WTC11 (cell line): ENCODE measurements at regions not wholly inside any gene's neighbourhood (a gene's known extent, or its start where the extent isn't known, plus 50 kb on each side); places are given as distances from the start of the nearest gene placed in this dataset.

Source experiments
- ATAC-seq: fragments of 200-7000 bp; cut with Tn5 transposase; 2 replicates; pipeline ENCODE4 v1.10.0; 2021; ENCODE audit warnings: mild to moderate bottlenecking, moderate library complexity
- CTCF ChIA-PET: fragments of 300-600 bp; sonication (Branson Sonifier 250); formaldehyde crosslinking; loops from one replicate; lab custom pipeline; 2021; ENCODE audit warnings: antibody characterized with exemption; lab: Charles Lee
- POLR2A ChIA-PET: fragments of 350-600 bp; sonication (Branson Sonifier 250); formaldehyde crosslinking; loops from one replicate; lab custom pipeline; 2021; ENCODE audit warnings: antibody characterized with exemption; lab: Charles Lee
- DNase-seq: peaks from one replicate; pipeline ENCODE4 v3.0.0; 2021; ENCODE audit warnings: low spot score
- H3K27ac Mint-ChIP-seq: 2 replicates; pipeline ENCODE4 v1.8.0; 2021; ENCODE audit warnings: mixed read lengths
- H3K27me3 Mint-ChIP-seq: 2 replicates; pipeline ENCODE4 v1.8.0; 2021; ENCODE audit warnings: low read depth, mild to moderate bottlenecking, moderate library complexity, mixed read lengths
- H3K36me3 Mint-ChIP-seq: 2 replicates; pipeline ENCODE4 v1.8.0; 2021; ENCODE audit warnings: mixed read lengths
- H3K4me1 Mint-ChIP-seq: 2 replicates; pipeline ENCODE4 v1.8.0; 2022; ENCODE audit warnings: mixed read lengths
- H3K4me3 Mint-ChIP-seq: 2 replicates; pipeline ENCODE4 v1.8.0; 2021; ENCODE audit warnings: mild to moderate bottlenecking, moderate library complexity, mixed read lengths
- H3K9me3 Mint-ChIP-seq: 2 replicates; pipeline ENCODE4 v1.8.0; 2021; ENCODE audit warnings: mixed read lengths
- CBFB ChIP-seq: sonication (generic); formaldehyde crosslinking; IDR thresholded peaks from 2 replicates; pipeline ENCODE4 v1.8.1; 2022; ENCODE audit warnings: mild to moderate bottlenecking, low read depth, missing genetic modification reagents
- CREM ChIP-seq: sonication (generic); formaldehyde crosslinking; IDR thresholded peaks from 2 replicates; pipeline ENCODE4 v1.8.1; 2022; ENCODE audit warnings: mild to moderate bottlenecking, missing genetic modification reagents, moderate library complexity
- EMX1 ChIP-seq: fragments of 250-450 bp; sonication (Bioruptor Pico); IDR thresholded peaks from 2 replicates; pipeline ENCODE4 v1.8.0; 2021; ENCODE audit warnings: mild to moderate bottlenecking
- ESRRA ChIP-seq: sonication (generic); formaldehyde crosslinking; IDR thresholded peaks from 2 replicates; pipeline ENCODE4 v1.8.1; 2022; ENCODE audit warnings: mild to moderate bottlenecking, missing genetic modification reagents, borderline replicate concordance
- FOXJ3 ChIP-seq: sonication (generic); formaldehyde crosslinking; IDR thresholded peaks from 2 replicates; pipeline ENCODE4 v1.9.0; 2021; ENCODE audit warnings: missing genetic modification reagents, mild to moderate bottlenecking, borderline replicate concordance
- GABPB1 ChIP-seq: sonication (generic); formaldehyde crosslinking; IDR thresholded peaks from 2 replicates; pipeline ENCODE4 v1.8.1; 2023; ENCODE audit warnings: mild to moderate bottlenecking, missing genetic modification reagents
- JUN ChIP-seq: sonication (generic); formaldehyde crosslinking; IDR thresholded peaks from 2 replicates; pipeline ENCODE4 v1.8.0; 2023; ENCODE audit warnings: mild to moderate bottlenecking, missing genetic modification reagents
- MXD4 ChIP-seq: fragments of 250-450 bp; sonication (Bioruptor Pico); IDR thresholded peaks from 2 replicates; pipeline ENCODE4 v1.8.0; 2021; ENCODE audit warnings: mild to moderate bottlenecking, moderate library complexity, borderline replicate concordance
- NFATC4 ChIP-seq: fragments of 250-450 bp; sonication (Bioruptor Pico); IDR thresholded peaks from 2 replicates; pipeline ENCODE4 v1.9.0; 2021; ENCODE audit warnings: mild to moderate bottlenecking
- NR1H2 ChIP-seq: sonication (generic); formaldehyde crosslinking; IDR thresholded peaks from 2 replicates; pipeline ENCODE4 v1.9.0; 2021; ENCODE audit warnings: mild to moderate bottlenecking, moderate library complexity, missing genetic modification reagents
- NR2C2 ChIP-seq: sonication (generic); formaldehyde crosslinking; IDR thresholded peaks from 2 replicates; pipeline ENCODE4 v1.8.0; 2022; ENCODE audit warnings: mild to moderate bottlenecking, missing genetic modification reagents
- PRRX2 ChIP-seq: fragments of 250-450 bp; sonication (Bioruptor Pico); IDR thresholded peaks from 2 replicates; pipeline ENCODE4 v1.8.0; 2021; ENCODE audit warnings: mild to moderate bottlenecking
- SP1 ChIP-seq: sonication (generic); formaldehyde crosslinking; conservative IDR thresholded peaks from 2 replicates; pipeline ENCODE4 v1.8.1; 2022; ENCODE audit warnings: missing genetic modification reagents
- TEAD1 ChIP-seq: sonication (generic); formaldehyde crosslinking; IDR thresholded peaks from 2 replicates; pipeline ENCODE4 v1.8.0; 2022; ENCODE audit warnings: mild to moderate bottlenecking, missing genetic modification reagents
- TEAD4 ChIP-seq: sonication (generic); formaldehyde crosslinking; IDR thresholded peaks from 2 replicates; pipeline ENCODE4 v1.8.0; 2022; ENCODE audit warnings: mild to moderate bottlenecking, missing genetic modification reagents
- TP53 ChIP-seq: sonication (generic); formaldehyde crosslinking; IDR thresholded peaks from 2 replicates; pipeline ENCODE4 v1.8.1; 2023; ENCODE audit warnings: mild to moderate bottlenecking, missing genetic modification reagents
- ZNF121 ChIP-seq: sonication (generic); formaldehyde crosslinking; IDR thresholded peaks from 2 replicates; pipeline ENCODE4 v1.8.0; 2023; ENCODE audit warnings: missing genetic modification reagents
- ZNF138 ChIP-seq: sonication (generic); formaldehyde crosslinking; conservative IDR thresholded peaks from 2 replicates; pipeline ENCODE4 v1.8.1; 2022; ENCODE audit warnings: mild to moderate bottlenecking, moderate library complexity, missing genetic modification reagents
- ZNF423 ChIP-seq: fragments of 250-450 bp; sonication (Bioruptor Pico); IDR thresholded peaks from 2 replicates; pipeline ENCODE4 v2.1.2; 2022; ENCODE audit warnings: mild to moderate bottlenecking, moderate library complexity
- ZNF671 ChIP-seq: fragments of 250-450 bp; sonication (Bioruptor Pico); IDR thresholded peaks from 2 replicates; pipeline ENCODE4 v1.8.0; 2021; ENCODE audit warnings: mild to moderate bottlenecking
- TF ChIP-seq, protein P1 (sequence below): sonication (generic); formaldehyde crosslinking; conservative IDR thresholded peaks from 2 replicates; pipeline ENCODE4 v1.8.1; 2022; ENCODE audit warnings: mild to moderate bottlenecking, missing genetic modification reagents
- TF ChIP-seq, protein P2 (sequence below): sonication (generic); formaldehyde crosslinking; IDR thresholded peaks from 2 replicates; pipeline ENCODE4 v1.8.1; 2023; ENCODE audit warnings: mild to moderate bottlenecking, moderate library complexity, missing genetic modification reagents
- TF ChIP-seq, protein P3 (sequence below): fragments of 200-600 bp; IDR thresholded peaks from 2 replicates; pipeline ENCODE4 v1.8.0; 2022; ENCODE audit warnings: antibody characterized with exemption
- TF ChIP-seq, protein P4 (sequence below): fragments of 250-450 bp; sonication (Bioruptor Pico); IDR thresholded peaks from 2 replicates; pipeline ENCODE4 v1.8.0; 2021; ENCODE audit warnings: mild to moderate bottlenecking
- TF ChIP-seq, protein P5 (sequence below): sonication (generic); formaldehyde crosslinking; IDR thresholded peaks from 2 replicates; pipeline ENCODE4 v1.8.1; 2023; ENCODE audit warnings: mild to moderate bottlenecking, missing genetic modification reagents, moderate library complexity
- TF ChIP-seq, protein P6 (sequence below): sonication (generic); formaldehyde crosslinking; IDR thresholded peaks from 2 replicates; pipeline ENCODE4 v1.8.1; 2022; ENCODE audit warnings: mild to moderate bottlenecking, moderate library complexity, missing genetic modification reagents

DNA sequence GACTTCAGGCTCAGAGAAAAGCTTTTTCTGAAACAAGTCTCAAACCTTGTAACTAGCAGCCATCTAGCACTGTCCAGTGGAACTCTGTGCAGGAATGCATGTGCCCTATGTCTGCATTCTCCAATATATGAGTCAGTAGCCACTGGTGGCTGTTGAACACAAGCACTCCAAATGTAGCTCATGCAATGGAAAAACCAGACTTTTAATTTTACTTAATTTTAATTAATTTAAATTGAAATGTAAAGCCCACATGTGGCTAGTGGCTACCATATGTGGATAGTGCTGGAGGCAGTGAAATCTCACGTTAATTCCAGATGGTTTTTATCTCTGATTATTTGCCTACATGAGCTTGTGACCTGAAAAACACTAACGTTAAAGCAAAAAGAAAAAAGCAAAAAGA is 225.1 kb downstream of the GATA3 start:
- Mint-ChIP-seq H3K4me3 (no peak overlapping the region), H3K27me3 (peaks cover 10% of the 10 kb centered on the region), H3K4me1 (no peaks in the 10 kb centered on the region), H3K27ac (no peak overlapping the region)
- CTCF ChIA-PET = no interaction called here
- no peak for ATAC-seq
- DNase-seq = no peak
- TF ChIP-seq EMX1 (CRISPR knock-in tag) (no peak), ESRRA (no peak), SP1 (CRISPR knock-in tag) (no peak), NR2C2 (CRISPR knock-in tag) (no peak), TEAD1 (CRISPR knock-in tag) (no peak), CBFB (no peak), CREM (CRISPR knock-in tag) (no peak), TP53 (CRISPR knock-in tag) (no peak), NFATC4 (no peak), ZNF121 (CRISPR knock-in tag) (no peak), GABPB1 (CRISPR knock-in tag) (no peak), NR1H2 (CRISPR knock-in tag) (no peak)
- TF ChIP-seq, protein P1, sequence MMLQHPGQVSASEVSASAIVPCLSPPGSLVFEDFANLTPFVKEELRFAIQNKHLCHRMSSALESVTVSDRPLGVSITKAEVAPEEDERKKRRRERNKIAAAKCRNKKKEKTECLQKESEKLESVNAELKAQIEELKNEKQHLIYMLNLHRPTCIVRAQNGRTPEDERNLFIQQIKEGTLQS (CRISPR knock-in tag) = no peak
- TF ChIP-seq, protein P2, sequence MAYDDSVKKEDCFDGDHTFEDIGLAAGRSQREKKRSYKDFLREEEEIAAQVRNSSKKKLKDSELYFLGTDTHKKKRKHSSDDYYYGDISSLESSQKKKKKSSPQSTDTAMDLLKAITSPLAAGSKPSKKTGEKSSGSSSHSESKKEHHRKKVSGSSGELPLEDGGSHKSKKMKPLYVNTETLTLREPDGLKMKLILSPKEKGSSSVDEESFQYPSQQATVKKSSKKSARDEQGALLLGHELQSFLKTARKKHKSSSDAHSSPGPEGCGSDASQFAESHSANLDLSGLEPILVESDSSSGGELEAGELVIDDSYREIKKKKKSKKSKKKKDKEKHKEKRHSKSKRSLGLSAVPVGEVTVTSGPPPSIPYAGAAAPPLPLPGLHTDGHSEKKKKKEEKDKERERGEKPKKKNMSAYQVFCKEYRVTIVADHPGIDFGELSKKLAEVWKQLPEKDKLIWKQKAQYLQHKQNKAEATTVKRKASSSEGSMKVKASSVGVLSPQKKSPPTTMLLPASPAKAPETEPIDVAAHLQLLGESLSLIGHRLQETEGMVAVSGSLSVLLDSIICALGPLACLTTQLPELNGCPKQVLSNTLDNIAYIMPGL (CRISPR knock-in tag) = no peak
- TF ChIP-seq, all 79 proteins: peak for 0
- H3K36me3 Mint-ChIP-seq = no peaks in the 10 kb centered on the region
- H3K9me3 Mint-ChIP-seq = no peaks in the 10 kb centered on the region; the same call in 1 of the 2 replicates
- POLR2A ChIA-PET = no interaction called here

DNA sequence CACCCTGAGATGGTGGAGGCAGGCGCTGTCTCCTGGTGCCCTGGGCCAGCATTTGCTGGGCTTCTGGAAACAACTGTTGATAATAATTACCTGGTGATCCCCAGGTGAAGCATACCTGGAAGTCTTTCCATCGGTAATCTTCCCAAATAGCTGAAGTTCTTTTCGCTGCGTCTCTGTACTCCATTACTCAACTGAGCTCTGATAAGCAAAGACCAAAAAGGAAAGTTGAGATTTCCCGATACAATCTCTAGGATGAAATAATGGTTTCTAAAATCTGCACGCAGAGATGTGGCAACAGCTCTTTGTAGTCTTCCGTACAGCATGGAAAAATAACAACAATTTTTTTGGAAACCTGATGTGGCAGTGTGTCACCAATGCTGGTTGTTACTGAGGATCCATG is 226.5 kb downstream of the GATA3 start:
- POLR2A ChIA-PET = no interaction called here
- no peaks in the 10 kb centered on the region for H3K4me1 Mint-ChIP-seq
- H3K27me3 Mint-ChIP-seq = no peaks in the 10 kb centered on the region

DNA sequence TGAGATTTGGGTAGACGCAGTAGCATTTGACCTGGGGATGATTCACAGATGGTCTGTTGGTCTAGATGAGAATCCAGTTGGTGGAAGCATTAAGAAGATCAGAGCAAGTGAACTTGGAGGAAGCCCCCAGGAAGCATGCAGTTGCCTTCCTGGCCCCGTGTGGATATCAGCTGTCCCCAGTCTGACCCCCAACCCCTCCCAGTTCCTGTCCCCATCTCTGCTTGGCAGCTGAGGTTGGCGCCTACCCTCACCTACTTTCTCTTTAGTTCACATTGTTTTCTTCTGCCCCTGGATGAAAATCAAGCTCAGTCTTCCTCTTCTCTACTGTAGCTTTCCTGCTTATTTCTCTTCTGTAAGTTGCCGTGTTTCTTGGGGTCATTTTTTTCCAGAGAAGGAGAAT is 227.9 kb downstream of the GATA3 start:
- CTCF ChIA-PET = no interaction called here
- H3K9me3 Mint-ChIP-seq = no peaks in the 10 kb centered on the region
- ATAC-seq (no peak), DNase-seq (no peak)
- H3K4me1 Mint-ChIP-seq = no peaks in the 10 kb centered on the region
- H3K4me3 Mint-ChIP-seq = no peak overlapping the region
- H3K36me3 Mint-ChIP-seq = no peaks in the 10 kb centered on the region
- H3K27ac Mint-ChIP-seq = no peak overlapping the region
- H3K27me3 Mint-ChIP-seq = no peaks in the 10 kb centered on the region
- POLR2A ChIA-PET = interaction anchor here (0.7 kb wide), 1 partner anchor 602 kb away, joined by 3 read pairs; no protein-coding TSS in a partner anchor
- no peak for TF ChIP-seq PRRX2 (CRISPR knock-in tag)
- no peak for TF ChIP-seq ZNF671
- no peak for TF ChIP-seq MXD4 (CRISPR knock-in tag)
- TF ChIP-seq, protein P3, sequence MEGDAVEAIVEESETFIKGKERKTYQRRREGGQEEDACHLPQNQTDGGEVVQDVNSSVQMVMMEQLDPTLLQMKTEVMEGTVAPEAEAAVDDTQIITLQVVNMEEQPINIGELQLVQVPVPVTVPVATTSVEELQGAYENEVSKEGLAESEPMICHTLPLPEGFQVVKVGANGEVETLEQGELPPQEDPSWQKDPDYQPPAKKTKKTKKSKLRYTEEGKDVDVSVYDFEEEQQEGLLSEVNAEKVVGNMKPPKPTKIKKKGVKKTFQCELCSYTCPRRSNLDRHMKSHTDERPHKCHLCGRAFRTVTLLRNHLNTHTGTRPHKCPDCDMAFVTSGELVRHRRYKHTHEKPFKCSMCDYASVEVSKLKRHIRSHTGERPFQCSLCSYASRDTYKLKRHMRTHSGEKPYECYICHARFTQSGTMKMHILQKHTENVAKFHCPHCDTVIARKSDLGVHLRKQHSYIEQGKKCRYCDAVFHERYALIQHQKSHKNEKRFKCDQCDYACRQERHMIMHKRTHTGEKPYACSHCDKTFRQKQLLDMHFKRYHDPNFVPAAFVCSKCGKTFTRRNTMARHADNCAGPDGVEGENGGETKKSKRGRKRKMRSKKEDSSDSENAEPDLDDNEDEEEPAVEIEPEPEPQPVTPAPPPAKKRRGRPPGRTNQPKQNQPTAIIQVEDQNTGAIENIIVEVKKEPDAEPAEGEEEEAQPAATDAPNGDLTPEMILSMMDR = no peak
- TF ChIP-seq ZNF138 (CRISPR knock-in tag) = no peak
- TF ChIP-seq NR2C2 (CRISPR knock-in tag) = no peak
- no peak for TF ChIP-seq TEAD4 (CRISPR knock-in tag)
- TF ChIP-seq, protein P4, sequence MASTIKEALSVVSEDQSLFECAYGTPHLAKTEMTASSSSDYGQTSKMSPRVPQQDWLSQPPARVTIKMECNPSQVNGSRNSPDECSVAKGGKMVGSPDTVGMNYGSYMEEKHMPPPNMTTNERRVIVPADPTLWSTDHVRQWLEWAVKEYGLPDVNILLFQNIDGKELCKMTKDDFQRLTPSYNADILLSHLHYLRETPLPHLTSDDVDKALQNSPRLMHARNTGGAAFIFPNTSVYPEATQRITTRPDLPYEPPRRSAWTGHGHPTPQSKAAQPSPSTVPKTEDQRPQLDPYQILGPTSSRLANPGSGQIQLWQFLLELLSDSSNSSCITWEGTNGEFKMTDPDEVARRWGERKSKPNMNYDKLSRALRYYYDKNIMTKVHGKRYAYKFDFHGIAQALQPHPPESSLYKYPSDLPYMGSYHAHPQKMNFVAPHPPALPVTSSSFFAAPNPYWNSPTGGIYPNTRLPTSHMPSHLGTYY (CRISPR knock-in tag) = no peak
- TF ChIP-seq, protein P5, sequence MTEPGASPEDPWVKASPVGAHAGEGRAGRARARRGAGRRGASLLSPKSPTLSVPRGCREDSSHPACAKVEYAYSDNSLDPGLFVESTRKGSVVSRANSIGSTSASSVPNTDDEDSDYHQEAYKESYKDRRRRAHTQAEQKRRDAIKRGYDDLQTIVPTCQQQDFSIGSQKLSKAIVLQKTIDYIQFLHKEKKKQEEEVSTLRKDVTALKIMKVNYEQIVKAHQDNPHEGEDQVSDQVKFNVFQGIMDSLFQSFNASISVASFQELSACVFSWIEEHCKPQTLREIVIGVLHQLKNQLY = no peak

More for the DNA sequence above, 226.5 kb downstream of the GATA3 start:
- CTCF ChIA-PET = no interaction called here
- Mint-ChIP-seq H3K36me3 (no peaks in the 10 kb centered on the region), H3K9me3 (no peaks in the 10 kb centered on the region), H3K27ac (no peak overlapping the region), H3K4me3 (no peak overlapping the region)
- DNase-seq (no peak), ATAC-seq (no peak)
- no peak for TF ChIP-seq FOXJ3 (CRISPR knock-in tag)
- TF ChIP-seq PRRX2 (CRISPR knock-in tag) = no peak
- TF ChIP-seq, protein P6, sequence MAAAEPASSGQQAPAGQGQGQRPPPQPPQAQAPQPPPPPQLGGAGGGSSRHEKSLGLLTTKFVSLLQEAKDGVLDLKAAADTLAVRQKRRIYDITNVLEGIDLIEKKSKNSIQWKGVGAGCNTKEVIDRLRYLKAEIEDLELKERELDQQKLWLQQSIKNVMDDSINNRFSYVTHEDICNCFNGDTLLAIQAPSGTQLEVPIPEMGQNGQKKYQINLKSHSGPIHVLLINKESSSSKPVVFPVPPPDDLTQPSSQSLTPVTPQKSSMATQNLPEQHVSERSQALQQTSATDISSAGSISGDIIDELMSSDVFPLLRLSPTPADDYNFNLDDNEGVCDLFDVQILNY (CRISPR knock-in tag) = no peak
- TF ChIP-seq NR2C2 (CRISPR knock-in tag) = no peak
- no peak for TF ChIP-seq ZNF423 (CRISPR knock-in tag)
- no peak for TF ChIP-seq JUN (CRISPR knock-in tag)
